AG10803 (cell line): ENCODE measurements at regions not wholly inside any gene's neighbourhood (a gene's known extent, or its start where the extent isn't known, plus 50 kb on each side); places are given as distances from the start of the nearest gene placed in this dataset.

Experiments
- DNase-seq: peaks from one replicate; pipeline ENCODE4 v3.0.0; 2010; ENCODE audit warnings: low read depth
- H3K4me3 ChIP-seq: 2 replicates; pipeline ENCODE4 v1.5.1; 2011; ENCODE audit warnings: mild to moderate bottlenecking, low read length, control low read depth
- TF ChIP-seq, protein P1 (sequence below): conservative IDR thresholded peaks from 2 replicates; pipeline ENCODE4 v1.5.1; 2011; ENCODE audit warnings: mild to moderate bottlenecking, low read length, control low read depth, inconsistent platforms

DNA sequence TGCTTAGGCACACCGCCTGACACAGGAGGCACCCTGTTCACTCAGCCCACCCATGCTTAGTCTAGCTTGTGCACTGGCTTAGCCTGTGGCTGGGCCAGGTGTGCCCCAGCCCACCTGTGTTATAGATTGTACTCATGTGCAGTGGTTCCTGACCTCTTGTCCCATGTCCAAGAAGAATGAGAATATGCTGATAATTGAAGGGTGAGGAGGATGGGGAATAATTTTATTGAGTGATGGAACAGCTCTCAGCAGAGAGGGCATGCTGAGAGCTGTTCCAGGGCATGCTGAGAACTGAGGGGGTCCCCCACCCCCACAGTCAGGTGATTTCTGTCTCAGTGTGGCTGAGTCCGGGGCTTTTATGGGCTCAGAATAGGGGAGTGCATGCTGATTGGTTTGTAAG lies 395.9 kb downstream of the FUT8 start:
- no peak for DNase-seq
- TF ChIP-seq, protein P1, sequence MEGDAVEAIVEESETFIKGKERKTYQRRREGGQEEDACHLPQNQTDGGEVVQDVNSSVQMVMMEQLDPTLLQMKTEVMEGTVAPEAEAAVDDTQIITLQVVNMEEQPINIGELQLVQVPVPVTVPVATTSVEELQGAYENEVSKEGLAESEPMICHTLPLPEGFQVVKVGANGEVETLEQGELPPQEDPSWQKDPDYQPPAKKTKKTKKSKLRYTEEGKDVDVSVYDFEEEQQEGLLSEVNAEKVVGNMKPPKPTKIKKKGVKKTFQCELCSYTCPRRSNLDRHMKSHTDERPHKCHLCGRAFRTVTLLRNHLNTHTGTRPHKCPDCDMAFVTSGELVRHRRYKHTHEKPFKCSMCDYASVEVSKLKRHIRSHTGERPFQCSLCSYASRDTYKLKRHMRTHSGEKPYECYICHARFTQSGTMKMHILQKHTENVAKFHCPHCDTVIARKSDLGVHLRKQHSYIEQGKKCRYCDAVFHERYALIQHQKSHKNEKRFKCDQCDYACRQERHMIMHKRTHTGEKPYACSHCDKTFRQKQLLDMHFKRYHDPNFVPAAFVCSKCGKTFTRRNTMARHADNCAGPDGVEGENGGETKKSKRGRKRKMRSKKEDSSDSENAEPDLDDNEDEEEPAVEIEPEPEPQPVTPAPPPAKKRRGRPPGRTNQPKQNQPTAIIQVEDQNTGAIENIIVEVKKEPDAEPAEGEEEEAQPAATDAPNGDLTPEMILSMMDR, result no peak
- no peak overlapping the region for H3K4me3 ChIP-seq

DNA sequence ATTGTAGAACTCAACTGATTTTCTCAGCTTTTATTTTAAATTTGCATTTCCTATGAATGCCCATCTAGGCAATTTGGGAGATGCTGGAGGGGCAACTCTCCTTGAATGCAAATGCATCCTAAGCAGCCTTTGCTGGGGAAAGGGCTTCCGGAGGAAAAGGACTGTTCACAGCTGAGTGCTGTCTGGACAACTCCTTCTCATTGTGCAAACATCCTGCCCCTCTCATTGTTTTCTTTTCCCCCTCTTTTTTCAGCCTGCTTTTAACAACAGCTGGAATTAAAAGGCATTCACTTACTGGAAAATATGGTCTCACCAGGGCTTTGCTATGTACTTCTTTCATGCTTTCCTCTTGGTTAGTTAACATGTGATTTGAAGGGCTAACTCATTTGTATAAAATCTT lies 397.8 kb downstream of the FUT8 start:
- TF ChIP-seq, protein P1, result no peak
- no peak overlapping the region for H3K4me3 ChIP-seq
- no peak for DNase-seq

DNA sequence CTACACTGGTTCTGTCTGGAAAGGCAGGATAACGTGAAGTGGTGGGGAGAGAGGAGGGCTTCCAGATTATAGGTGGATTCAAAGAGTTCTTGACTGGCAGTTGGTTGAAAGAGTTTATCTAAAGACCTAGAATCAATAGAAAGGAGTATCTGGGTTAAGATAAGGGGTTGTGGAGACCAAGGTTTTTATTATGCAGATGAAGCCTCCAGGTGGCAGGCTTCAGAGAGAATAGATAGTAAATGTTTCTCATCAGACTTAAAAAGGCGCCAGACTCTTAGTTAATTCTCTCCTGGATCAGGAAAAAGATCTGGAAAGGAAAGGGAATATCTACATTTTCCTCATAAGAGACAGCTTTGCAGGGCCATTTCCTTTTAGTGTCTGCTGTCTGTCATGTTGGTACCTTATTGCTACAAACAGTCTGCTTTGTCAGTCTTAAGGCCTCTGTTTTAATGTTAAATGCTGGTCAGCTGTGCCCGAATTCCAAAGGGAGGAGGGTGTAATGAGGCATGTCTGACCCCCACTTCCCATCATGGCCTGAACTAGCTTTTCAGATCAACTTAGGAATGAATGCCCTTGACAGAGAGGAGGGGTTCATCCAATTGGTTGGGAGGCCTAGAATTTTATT lies 401.3 kb downstream of the FUT8 start:
- TF ChIP-seq, protein P1, result no peak
- no peak overlapping the region for H3K4me3 ChIP-seq
- no peak for DNase-seq

DNA sequence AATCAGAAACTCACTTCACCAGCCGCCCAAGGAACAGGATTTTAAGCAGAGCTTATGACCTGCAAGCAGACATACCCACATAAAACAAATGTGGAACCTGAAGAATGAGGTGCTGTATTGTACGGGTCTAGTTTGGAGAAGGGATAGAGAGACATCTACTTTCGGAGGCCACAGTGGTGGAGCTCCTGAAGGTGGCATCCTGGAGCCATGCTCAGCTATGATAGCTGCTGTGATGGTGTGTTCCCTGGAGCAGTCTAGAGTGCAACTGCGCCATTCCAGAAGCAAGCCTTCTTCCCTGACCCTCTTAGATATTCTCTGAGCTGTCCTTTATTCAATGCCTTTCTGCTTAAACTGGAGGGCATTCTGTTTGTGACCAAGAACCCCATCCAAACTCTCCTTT lies 402.6 kb downstream of the FUT8 start:
- no peak overlapping the region for H3K4me3 ChIP-seq
- DNase-seq, result no peak
- TF ChIP-seq, protein P1, result no peak

DNA sequence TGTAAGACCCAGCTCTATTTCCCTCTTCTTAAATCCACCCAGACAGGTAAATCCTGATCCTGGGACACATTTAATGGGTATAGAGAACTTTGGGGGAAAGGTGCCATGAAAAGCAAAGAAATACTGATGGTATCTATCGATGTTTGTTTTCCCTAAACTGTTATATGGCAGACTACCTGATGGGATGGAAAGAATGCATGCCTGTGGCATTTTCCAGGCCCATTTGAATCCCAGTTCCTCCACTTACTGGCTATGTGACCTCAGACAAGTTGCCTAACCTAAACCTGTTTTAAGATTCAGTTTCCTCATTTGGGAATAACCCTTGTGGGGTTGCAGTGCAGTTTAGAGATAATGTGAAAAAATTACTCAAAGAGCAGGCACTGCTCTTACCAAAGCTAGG lies 404.5 kb downstream of the FUT8 start:
- TF ChIP-seq, protein P1, result no peak
- DNase-seq, result no peak
- no peak overlapping the region for H3K4me3 ChIP-seq

DNA sequence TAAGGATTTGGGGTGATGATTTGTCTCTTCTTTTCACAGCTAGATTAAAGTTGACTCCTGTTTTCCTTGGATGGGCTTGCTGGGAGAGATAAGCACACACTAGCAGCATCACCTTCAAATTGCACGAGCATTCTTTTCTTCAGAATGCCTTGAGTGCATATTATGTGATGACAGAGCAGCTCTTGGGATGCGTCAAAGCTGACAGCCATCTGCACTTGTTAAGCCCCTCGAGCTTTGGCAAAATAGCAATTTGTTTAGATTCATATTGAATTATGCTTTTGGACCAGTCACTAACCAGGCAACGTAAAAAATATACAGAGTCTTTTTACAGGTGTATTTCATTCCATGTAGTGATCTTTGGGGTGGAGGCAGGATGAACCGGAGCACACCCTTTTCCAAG lies 407.0 kb downstream of the FUT8 start:
- H3K4me3 ChIP-seq, result no peak overlapping the region
- TF ChIP-seq, protein P1, result no peak

DNA sequence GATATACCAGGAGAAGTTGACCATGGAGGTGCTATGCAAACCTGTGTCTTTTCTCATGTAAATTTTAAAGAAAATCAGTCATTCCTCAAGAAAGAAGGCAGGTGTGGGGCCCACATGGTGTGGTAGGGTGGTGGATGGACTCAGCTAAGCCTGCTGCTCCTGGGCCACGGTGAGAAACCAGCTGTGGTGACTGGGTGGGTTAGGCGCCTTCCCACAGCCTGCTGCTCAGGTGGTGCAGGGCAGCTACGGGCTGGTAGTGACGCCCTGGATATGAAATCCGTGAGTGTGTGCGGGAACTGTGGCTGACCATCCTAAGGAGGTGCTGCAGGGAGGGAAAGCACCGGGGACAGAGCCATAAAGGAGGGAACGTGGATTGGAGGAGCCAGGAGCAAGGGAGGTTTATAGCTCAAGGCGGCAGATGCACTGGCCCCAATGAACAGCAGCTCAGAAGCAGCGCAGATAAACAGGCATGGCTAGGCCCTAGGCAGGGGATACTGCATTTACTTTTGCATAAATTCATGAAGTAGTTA lies 408.8 kb downstream of the FUT8 start:
- H3K4me3 ChIP-seq, result no peak overlapping the region
- TF ChIP-seq, protein P1, result no peak
- no peak for DNase-seq

More for the DNA sequence above, 407.0 kb downstream of the FUT8 start:
- no peak for DNase-seq
